Stimulated activated CD8-positive, alpha-beta memory T cell treated with anti-CD3 and anti-CD28 coated beads, Interleukin-7, amount 100 ng/mL, for 48 hours (primary cell): ENCODE measurements at regions not wholly inside any gene's neighbourhood (a gene's known extent, or its start where the extent isn't known, plus 50 kb on each side); places are given as distances from the start of the nearest gene placed in this dataset.

Experiments used
- DNase-seq, 2 donors: peaks; one replicate each; pipeline ENCODE4 v3.0.0-alpha.2; 2020; ENCODE audit warnings: low read depth in 1 of 2; ENCODE audit errors: extremely low read depth in 1 of 2

- DNase-seq, result no peak
Observed at GRCh38 chr5:141778683-141779082, 96.7 kb upstream of the ARAP3 start.

DNA sequence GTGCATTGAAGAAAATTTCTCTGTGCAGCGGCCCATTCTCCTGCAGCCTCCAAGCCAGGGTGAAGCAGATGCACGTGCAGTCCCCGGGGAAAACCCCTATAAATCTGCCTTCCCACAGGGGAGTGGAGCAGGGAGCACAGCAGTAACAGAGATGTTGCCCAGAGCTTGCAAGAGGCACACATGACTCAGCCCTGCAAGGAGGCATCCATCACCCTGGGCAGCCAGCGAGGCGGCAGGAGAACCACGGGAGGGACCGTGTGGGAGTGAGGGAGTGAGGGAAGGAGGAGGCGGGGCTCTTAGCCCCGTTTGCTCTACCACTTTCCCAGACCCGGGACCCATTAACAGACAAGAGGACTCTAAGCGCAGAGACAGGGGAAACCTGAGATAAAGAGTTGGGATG is 96.2 kb upstream of the ARAP3 start:
- DNase-seq, result no peak

GRCh38 chr5:141777711-141778110 is 95.7 kb upstream of the ARAP3 start:
- DNase-seq, result no peak

DNA sequence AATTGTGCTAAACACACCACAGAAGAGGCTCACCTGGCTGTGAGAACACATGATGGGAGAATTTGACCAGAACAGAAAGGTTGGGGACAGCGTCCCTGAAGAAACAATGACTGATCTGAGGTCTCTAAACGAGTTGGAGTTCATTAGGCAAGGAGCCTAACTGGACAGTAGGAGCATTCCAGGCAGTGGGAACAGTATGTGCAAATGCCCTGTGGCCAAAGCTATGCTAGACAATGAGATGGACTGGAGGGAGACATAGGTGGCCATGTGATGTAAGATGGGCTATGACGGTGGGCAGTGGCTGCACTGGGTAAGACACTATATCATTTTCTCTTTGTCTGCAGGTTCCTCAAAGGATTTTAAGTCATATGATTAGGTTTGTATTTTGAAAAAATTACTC is 95.1 kb upstream of the ARAP3 start:
- DNase-seq, result no peak

- no peak for DNase-seq
Observed at GRCh38 chr5:141773779-141774562, 91.9 kb upstream of the ARAP3 start.

GRCh38 chr5:141772281-141772680 is 90.3 kb upstream of the ARAP3 start:
- no peak for DNase-seq

DNA sequence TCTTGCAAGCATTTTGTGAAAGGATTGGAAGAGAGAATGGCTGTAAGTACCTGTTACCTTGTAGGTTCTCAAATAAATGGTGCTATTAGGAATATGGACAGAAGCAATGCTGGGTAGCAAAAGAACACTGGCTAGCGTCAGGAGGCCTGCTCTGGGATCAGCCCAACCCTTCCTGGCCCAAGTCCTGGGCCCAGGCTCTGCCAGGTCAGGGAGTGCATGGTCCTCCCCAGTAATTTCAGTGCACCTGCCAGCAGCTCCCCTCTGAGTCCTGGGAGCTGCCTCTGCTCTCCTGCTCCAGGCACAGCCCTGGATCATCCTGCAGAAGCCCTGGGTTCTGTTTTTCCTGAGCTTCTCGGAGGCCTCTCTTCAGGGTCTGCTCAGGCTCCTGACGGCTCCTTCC is 89.5 kb upstream of the ARAP3 start:
- no peak for DNase-seq

DNA sequence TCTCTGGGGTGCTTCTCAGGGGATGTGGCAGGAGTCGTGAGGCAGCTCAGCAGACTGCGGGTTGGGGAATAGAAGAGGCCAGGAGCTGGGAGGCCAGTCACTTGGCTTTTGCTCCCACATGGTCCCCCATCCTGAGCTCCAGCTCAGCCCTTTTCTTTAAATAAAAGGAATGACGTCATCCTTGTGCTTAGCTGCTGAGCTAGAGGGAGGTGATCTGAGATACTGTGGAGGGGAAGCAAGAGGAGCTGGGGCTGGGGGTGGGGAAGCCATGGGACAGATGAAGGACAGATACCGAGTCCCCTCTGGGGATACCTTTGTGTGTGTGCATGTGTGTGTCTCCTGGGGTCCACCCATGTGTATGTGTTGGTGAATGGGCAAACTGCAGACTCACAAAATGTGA is 89.0 kb upstream of the ARAP3 start:
- no peak for DNase-seq

- no peak for DNase-seq
Observed at GRCh38 chr5:141769671-141770070, 87.6 kb upstream of the ARAP3 start.

DNA sequence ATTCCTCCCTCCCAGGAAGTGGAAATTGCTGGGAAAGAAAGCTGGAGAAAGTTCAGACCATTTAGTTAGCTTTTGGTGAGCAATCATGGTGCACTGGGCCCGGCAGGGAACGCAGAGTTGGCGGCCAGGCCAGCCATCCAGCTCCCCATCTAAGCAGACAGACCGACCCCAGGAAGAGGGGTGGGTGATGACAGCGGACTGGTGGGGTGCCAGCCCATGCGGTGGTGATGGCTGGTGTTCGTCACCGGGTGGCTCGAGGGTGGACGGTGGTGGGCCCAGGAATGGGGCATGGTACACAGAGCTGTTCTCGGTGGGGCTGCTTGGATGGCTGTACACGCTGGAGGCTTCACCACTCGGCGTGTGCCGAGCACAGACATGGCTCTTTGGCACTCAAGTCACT is 85.6 kb upstream of the ARAP3 start:
- DNase-seq, result no peak

GRCh38 chr5:141765896-141766551 is 84.0 kb upstream of the ARAP3 start:
- no peak for DNase-seq

GRCh38 chr5:141763541-141763940 is 81.5 kb upstream of the ARAP3 start:
- DNase-seq, result no peak

DNA sequence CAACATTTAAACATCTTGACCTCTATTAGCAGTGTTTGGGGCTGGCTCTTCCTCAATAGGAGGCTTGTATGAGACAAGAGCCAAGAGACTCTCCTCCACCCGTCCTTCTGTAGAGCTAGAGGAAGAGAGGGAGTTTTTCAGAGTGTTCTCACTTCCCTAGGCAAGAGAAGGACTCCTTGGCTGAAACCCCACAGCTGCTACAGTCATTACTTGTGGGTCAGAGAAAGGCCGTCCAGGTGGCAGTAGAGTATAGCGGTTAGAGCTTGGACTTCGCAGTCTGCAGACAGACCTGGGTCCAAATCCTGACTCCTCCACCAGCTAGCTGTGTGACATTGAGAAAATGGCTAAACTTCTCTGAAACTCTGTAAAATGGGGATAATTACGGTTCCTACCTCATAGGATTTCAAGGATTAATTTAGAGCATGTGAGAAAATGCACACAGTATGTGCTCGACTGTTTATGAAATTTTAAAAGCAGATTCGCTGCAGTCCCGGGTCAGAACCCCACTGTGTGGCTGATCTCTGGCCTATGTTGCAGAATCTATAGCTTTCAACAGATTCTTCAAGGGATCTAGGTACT is 80.8 kb upstream of the ARAP3 start:
- no peak for DNase-seq

GRCh38 chr5:141762316-141762715 is 80.3 kb upstream of the ARAP3 start:
- no peak for DNase-seq

DNA sequence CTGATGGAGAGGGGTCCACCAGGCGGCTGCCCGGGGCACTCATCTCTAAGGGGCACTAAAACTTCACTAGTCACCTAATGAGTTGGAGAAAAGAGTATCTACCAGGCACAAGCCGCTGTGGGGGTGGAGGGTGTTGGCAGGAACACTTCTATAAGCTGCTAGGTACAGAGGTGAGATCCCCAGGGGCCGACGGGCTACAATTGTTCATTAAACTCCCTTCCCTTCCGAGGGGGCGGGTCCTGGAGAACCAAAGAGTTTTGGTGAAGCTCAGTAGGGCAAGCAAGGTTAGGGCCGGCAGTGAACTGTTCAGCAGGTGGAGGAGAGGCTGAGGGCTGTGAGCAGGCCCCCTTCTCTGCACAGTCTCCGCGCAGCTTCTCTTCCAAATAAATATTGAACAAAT is 78.7 kb upstream of the ARAP3 start:
- DNase-seq, result no peak

- no peak for DNase-seq
Observed at GRCh38 chr5:141760193-141760592, 78.2 kb upstream of the ARAP3 start.

- DNase-seq, result no peak
Observed at GRCh38 chr5:141758310-141758998, 76.4 kb upstream of the ARAP3 start.

DNA sequence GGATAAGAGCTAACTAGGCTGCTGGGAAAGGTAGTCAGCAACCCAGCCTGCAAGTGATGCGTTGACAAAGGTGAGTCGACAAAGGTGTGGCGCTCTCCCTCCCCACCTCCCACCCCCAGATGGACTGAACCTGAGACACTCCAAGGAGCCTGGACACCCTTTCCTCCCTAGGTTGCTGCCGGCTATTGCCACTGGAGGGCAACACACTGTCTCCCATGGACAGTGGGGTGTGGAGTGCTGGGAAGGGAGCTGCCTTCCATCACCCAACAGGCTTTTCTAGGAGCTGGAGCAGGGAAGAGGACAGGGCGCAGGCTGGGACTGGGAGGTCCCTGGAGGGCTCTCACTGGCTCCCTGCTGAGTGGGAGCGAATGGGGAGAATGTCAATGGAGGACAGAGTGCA is 75.4 kb upstream of the ARAP3 start:
- no peak for DNase-seq

- DNase-seq, result no peak
Observed at GRCh38 chr5:141756196-141756595, 74.2 kb upstream of the ARAP3 start.

GRCh38 chr5:141753971-141754713 is 72.1 kb upstream of the ARAP3 start:
- no peak for DNase-seq
